ENCODE measurements at regions not wholly inside any gene's neighbourhood (a gene's known extent, or its start where the extent isn't known, plus 50 kb on each side); places are given as distances from the start of the nearest gene placed in this dataset.

- DNase-seq (ENCODE audit: low spot score in 2 of 2) (no peak), ATAC-seq (no peak)
- Mint-ChIP-seq H3K27ac (no peak overlapping the region), H3K36me3 (no peaks in the 10 kb centered on the region), H3K9me3 (no peaks in the 10 kb centered on the region), H3K4me1 (peaks cover 7% of the 10 kb centered on the region), H3K4me3 (no peak overlapping the region)
These were observed 92.5 kb downstream of the LIPG start for GRCh38 chr18:49654347-49654746.

- Mint-ChIP-seq H3K36me3 (no peaks in the 10 kb centered on the region), H3K4me3 (no peak overlapping the region), H3K27ac (no peak overlapping the region), H3K4me1 (peaks cover 7% of the 10 kb centered on the region), H3K9me3 (no peaks in the 10 kb centered on the region)
- no peak for DNase-seq (ENCODE audit: low spot score in 2 of 2)
- ATAC-seq, result no peak
These were observed 91.2 kb downstream of the LIPG start for GRCh38 chr18:49652881-49653724.

- DNase-seq (ENCODE audit: low spot score in 2 of 2), result no peak
- ATAC-seq, result no peak
- Mint-ChIP-seq H3K36me3 (no peaks in the 10 kb centered on the region), H3K27ac (no peak overlapping the region), H3K9me3 (no peaks in the 10 kb centered on the region), H3K4me1 (peaks cover 7% of the 10 kb centered on the region), H3K4me3 (no peak overlapping the region)
These were observed 89.2 kb downstream of the LIPG start for GRCh38 chr18:49651033-49651432.

- ATAC-seq (peak; percentile 19), DNase-seq (ENCODE audit: low spot score in 2 of 2) (no peak)
- H3K27ac Mint-ChIP-seq, result no peak overlapping the region
- H3K4me3 Mint-ChIP-seq, result no peak overlapping the region
- H3K9me3 Mint-ChIP-seq, result no peaks in the 10 kb centered on the region
- H3K4me1 Mint-ChIP-seq, result peaks cover 7% of the 10 kb centered on the region
- no peaks in the 10 kb centered on the region for H3K36me3 Mint-ChIP-seq
These were observed 88.6 kb downstream of the LIPG start for GRCh38 chr18:49650426-49650891.

- ATAC-seq, result no peak
- H3K4me1 Mint-ChIP-seq, result peaks cover 7% of the 10 kb centered on the region
- no peaks in the 10 kb centered on the region for H3K9me3 Mint-ChIP-seq
- no peak overlapping the region for H3K4me3 Mint-ChIP-seq
- DNase-seq (ENCODE audit: low spot score in 2 of 2), result no peak
- no peaks in the 10 kb centered on the region for H3K36me3 Mint-ChIP-seq
- H3K27ac Mint-ChIP-seq, result no peak overlapping the region
These were observed 87.0 kb downstream of the LIPG start for GRCh38 chr18:49648811-49649210.

All from stimulated activated effector memory CD8-positive, alpha-beta T cell treated with anti-CD3 and anti-CD28 coated beads, Interleukin-12 subunit alpha, Interleukin-12 subunit beta, amount 100 ng/mL, for 72 hours (primary cell).